ENCODE measurements at regions not wholly inside any gene's neighbourhood (a gene's known extent, or its start where the extent isn't known, plus 50 kb on each side); places are given as distances from the start of the nearest gene placed in this dataset.

- Histone ChIP-seq H3K9me3 (replicated peaks) (no peaks in the 10 kb centered on the region), H3K27me3 (ENCODE audit: low read depth) (peaks cover 17% of the 10 kb centered on the region)
- intact Hi-C loops (cut with micrococcal nuclease): no loop called here
Measured at GRCh38 chr13:53214433-53214832, 185.8 kb downstream of the OLFM4 start.

DNA sequence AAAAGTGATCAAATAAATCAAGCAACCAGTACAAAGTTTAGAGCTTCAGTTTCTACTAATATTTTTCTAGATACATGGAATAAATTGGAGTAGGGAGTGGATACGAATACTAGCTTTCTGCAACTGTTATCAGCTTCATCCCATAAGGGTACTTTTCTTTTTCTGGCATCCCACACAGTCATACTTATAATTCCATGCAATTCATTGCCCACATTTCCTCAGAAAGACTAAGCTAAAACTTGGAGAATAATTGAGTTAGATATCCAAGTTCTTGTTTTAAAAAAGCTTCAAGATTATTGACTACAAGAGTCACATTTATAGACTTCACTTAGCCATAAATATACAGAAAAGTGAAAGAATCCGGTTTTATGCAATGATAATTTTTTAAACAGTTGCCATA lies 186.9 kb downstream of the OLFM4 start:
- Histone ChIP-seq H3K36me3 (no peaks in the 10 kb centered on the region), H3K27ac (replicated peaks) (no peak overlapping the region), H3K27me3 (ENCODE audit: low read depth) (peaks cover 6% of the 10 kb centered on the region), H3K4me3 (no peak overlapping the region), H3K9me3 (replicated peaks) (no peaks in the 10 kb centered on the region), H3K4me1 (no peaks in the 10 kb centered on the region)
- DNase-seq: no peak
- intact Hi-C loops (cut with micrococcal nuclease): no loop called here
- TF ChIP-seq CTCF (IDR thresholded peaks at IDR 0.05; ENCODE audit: borderline replicate concordance): no peak

More at GRCh38 chr13:53214433-53214832, 185.8 kb downstream of the OLFM4 start:
- no peak for DNase-seq
- Histone ChIP-seq H3K36me3 (no peaks in the 10 kb centered on the region), H3K4me1 (no peaks in the 10 kb centered on the region), H3K4me3 (no peak overlapping the region), H3K27ac (replicated peaks) (no peak overlapping the region)
- TF ChIP-seq CTCF (IDR thresholded peaks at IDR 0.05; ENCODE audit: borderline replicate concordance): no peak

DNA sequence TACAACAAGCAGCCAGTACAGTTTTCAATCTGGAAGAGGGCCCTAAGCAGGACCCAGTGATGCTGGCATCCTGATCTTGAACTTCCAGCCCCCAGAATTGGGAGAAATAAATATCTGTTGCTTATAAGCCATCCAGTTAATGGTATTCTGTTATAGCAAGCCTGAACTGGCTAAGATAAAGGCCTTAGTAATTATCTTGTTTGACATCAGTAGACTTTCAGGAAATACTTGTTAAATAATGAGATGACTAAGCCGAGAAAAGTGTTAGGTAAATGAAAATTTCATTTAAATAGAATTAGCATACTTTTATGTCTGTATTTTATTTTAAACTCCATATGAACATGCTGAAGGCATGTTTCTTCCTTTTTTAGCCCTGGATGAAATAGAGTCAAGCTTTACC lies 188.2 kb downstream of the OLFM4 start:
- Histone ChIP-seq H3K36me3 (no peaks in the 10 kb centered on the region), H3K27me3 (ENCODE audit: low read depth) (no peaks in the 10 kb centered on the region), H3K4me1 (no peaks in the 10 kb centered on the region), H3K9me3 (replicated peaks) (no peaks in the 10 kb centered on the region), H3K4me3 (no peak overlapping the region), H3K27ac (replicated peaks) (no peak overlapping the region)
- no peak for TF ChIP-seq CTCF (IDR thresholded peaks at IDR 0.05; ENCODE audit: borderline replicate concordance)
- DNase-seq: no peak
- intact Hi-C loops (cut with micrococcal nuclease): no loop called here

GRCh38 chr13:53217194-53217593 lies 188.6 kb downstream of the OLFM4 start:
- intact Hi-C loops (cut with micrococcal nuclease): no loop called here
- H3K36me3 ChIP-seq: no peaks in the 10 kb centered on the region

DNA sequence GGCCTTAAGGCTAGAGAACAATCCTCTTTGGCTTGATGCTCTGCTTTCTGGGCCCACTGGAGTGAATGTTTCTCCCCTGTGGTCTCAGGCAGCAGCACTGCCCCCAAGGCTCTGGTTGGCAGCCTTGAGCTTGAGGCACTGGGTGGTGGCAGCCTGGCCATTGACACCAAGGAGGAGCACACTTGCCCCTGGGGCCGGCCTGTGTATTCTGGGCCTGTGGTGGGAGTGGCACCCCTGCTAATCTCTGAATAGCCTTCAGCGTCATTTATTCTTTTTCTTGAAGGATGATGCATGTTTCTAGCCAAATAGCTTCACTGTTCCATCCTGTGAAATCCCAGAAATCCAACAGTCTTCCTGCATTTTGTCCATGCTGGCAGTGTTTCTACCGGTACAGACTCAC lies 191.4 kb downstream of the OLFM4 start:
- Histone ChIP-seq H3K9me3 (replicated peaks) (peaks cover 25% of the 10 kb centered on the region), H3K36me3 (no peaks in the 10 kb centered on the region), H3K4me1 (no peaks in the 10 kb centered on the region), H3K4me3 (no peak overlapping the region), H3K27me3 (ENCODE audit: low read depth) (no peaks in the 10 kb centered on the region), H3K27ac (replicated peaks) (no peak overlapping the region)
- intact Hi-C loops (cut with micrococcal nuclease): no loop called here
- no peak for DNase-seq
- no peak for TF ChIP-seq CTCF (IDR thresholded peaks at IDR 0.05; ENCODE audit: borderline replicate concordance)

More at GRCh38 chr13:53217194-53217593, 188.6 kb downstream of the OLFM4 start:
- no peak overlapping the region for H3K4me3 ChIP-seq
- no peaks in the 10 kb centered on the region for H3K4me1 ChIP-seq
- no peak for DNase-seq
- H3K9me3 ChIP-seq (replicated peaks): peaks cover 4% of the 10 kb centered on the region
- TF ChIP-seq CTCF (IDR thresholded peaks at IDR 0.05; ENCODE audit: borderline replicate concordance): no peak
- H3K27me3 ChIP-seq (ENCODE audit: low read depth): no peaks in the 10 kb centered on the region
- no peak overlapping the region for H3K27ac ChIP-seq (replicated peaks)

GRCh38 chr13:53237696-53238095 lies 209.1 kb downstream of the OLFM4 start:
- intact Hi-C loops (cut with micrococcal nuclease): no loop called here
- Histone ChIP-seq H3K9me3 (replicated peaks) (no peaks in the 10 kb centered on the region), H3K27me3 (ENCODE audit: low read depth) (peaks cover 56% of the 10 kb centered on the region), H3K4me1 (no peaks in the 10 kb centered on the region), H3K4me3 (no peak overlapping the region), H3K27ac (replicated peaks) (no peak overlapping the region), H3K36me3 (no peaks in the 10 kb centered on the region)
- no peak for TF ChIP-seq CTCF (IDR thresholded peaks at IDR 0.05; ENCODE audit: borderline replicate concordance)
- DNase-seq: no peak
